IPS-18c (cell line): ENCODE measurements at regions not wholly inside any gene's neighbourhood (a gene's known extent, or its start where the extent isn't known, plus 50 kb on each side); places are given as distances from the start of the nearest gene placed in this dataset.

ENCODE experiments used
- H3K4me3 ChIP-seq: 2 replicates; pipeline ENCODE4 v1.7.0; 2013; ENCODE audit warnings: low read depth, mild to moderate bottlenecking, low read length, moderate library complexity; ENCODE audit not compliant: insufficient read depth
- H3K9me3 ChIP-seq: one replicate; pipeline ENCODE4 v1.6.1; 2013; ENCODE audit warnings: mild to moderate bottlenecking, low read length, moderate library complexity; ENCODE audit not compliant: control insufficient read depth, insufficient read depth

DNA sequence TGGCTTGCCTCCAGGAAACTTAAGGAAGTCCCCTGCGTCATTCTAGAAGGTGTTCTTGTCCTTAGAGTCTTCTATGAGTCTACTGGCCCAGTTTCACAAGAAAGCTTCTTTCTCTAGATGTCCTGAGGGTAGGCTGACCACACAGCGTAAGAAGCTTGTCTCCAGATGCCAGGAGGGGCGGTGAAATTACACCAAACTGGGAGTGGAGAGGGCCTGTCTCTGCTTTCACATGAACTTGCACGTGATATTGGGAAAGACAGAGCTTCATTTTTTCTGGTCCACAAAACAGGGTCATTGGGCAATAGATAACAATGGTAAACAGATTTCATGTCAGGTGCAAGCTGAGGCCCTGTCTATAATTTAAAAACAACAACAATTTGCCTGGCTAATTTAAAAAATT, 85.7 kb upstream of the TBX3 start:
- Histone ChIP-seq H3K4me3 (no peak overlapping the region), H3K9me3 (no peaks in the 10 kb centered on the region)

DNA sequence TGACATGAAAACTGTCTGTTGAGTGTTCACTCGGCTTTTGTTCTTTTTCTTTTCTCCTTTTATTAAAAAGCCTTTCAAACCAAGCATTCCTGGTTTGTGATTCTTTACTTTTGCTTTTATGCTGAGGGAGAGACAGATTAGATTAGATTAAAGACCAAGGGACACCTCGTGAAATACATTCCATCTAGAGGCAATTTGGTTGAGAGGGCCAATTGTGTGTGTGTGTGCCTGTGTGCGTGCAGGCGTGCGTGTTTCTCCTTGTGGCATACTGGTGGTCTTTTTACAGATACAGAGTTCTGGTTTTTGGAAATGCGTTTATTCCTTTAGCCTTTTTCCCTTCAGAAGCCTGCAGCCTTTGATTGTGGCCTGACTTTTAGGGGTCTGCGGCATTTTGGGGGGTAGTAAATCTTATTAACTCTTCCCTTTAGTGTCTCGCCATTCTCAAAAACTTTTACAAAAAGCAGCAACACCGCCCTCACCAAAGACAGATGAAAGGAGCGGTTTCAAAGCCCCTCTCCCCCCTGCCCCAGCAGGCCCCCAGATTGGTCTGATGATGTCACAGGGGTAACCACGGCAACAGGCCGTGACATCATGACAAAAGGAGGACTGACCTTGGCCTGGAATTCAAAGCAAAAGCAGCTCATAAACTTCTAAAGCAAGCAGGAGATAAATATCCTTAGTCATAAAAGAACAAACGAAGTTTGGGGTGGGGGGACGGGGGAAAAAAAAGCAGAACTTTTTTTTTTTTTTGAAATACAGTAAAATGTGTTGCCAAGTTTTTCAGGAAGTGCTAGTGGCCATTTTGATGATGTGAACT, 84.1 kb upstream of the TBX3 start:
- Histone ChIP-seq H3K4me3 (no peak overlapping the region), H3K9me3 (no peaks in the 10 kb centered on the region)

DNA sequence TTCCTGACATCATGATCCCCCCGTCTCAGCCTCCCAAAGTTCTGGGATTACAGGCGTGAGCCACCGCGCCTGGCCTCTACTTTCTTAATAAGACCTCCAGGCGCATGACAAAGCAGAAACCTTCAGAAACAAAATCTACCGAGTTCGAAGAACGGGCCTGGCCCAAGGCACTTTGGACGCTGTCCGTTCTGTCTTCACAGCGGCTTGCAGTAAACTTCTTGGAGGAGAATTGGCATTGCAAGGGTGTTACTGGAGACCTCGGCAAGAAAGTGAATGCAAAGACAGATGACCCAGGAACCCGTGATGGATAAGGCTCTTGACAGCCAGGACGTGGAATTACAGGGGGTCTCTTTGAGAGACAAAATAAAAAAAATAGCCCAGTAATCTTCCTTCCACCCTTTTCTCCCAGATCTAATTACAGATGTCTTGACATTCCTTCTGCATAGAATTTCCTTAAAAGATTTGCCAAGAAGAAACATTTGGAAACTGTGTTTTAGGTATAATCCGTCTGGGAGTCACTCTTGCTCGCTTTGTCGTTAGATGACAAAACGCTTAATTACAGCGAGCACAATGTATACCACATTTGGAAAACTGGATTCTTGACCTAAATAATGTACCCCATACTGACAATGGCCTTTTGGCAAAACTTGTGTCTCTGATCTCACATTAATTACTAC, 83.2 kb upstream of the TBX3 start:
- no peak overlapping the region for H3K4me3 ChIP-seq
- no peaks in the 10 kb centered on the region for H3K9me3 ChIP-seq

DNA sequence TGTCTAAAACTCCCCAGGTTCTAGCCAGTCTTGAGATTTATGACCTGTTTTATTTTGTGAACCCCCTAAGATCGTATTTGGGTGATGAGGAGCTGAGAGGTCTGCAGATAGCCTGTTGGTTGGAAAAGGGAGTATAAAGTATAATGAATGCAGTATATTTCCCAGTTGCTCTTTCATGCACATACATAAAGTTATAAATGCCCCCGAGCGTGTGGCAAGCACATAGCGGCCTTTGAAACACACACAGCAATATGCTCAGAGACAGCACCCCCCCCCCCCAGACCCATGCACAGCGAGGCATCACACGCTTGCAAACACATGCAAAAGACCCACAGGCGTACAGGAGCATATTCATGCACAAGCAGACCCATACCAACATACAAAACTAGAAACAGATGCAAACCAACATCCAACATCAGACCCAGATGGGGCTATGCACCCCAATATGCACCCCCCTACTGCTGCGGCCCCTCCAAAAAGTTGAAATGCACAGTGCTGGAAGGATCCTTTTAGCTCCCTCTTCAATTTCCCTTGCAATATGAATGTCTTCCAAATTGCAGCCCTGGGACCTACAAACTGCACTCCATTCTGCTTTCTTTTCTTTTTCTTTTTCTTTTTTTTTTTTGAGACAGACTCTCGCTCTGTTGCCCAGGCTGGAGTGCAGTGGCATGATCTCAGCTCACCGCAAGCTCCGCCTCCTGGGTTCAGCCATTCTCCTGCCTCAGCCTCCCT, 82.2 kb upstream of the TBX3 start:
- no peaks in the 10 kb centered on the region for H3K9me3 ChIP-seq
- H3K4me3 ChIP-seq: no peak overlapping the region

DNA sequence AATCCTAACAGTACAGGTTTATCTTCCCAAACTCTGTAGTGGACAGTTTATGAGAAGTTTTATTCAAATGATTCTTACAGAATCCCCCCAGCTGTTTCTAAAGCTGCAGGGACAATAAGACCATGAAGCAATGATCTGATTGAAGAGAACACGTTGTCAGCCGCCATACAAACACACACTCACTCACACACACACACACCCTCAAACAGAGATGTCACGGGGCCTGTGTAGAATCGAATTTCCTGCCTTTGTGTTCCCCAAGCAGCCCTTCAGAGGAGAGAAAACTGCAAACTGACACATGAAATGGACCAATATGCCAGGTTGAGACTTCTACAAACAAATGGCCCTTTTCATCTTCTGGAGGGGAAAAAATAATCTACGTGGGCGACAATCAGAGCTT, 80.5 kb upstream of the TBX3 start:
- Histone ChIP-seq H3K4me3 (no peak overlapping the region), H3K9me3 (no peaks in the 10 kb centered on the region)

DNA sequence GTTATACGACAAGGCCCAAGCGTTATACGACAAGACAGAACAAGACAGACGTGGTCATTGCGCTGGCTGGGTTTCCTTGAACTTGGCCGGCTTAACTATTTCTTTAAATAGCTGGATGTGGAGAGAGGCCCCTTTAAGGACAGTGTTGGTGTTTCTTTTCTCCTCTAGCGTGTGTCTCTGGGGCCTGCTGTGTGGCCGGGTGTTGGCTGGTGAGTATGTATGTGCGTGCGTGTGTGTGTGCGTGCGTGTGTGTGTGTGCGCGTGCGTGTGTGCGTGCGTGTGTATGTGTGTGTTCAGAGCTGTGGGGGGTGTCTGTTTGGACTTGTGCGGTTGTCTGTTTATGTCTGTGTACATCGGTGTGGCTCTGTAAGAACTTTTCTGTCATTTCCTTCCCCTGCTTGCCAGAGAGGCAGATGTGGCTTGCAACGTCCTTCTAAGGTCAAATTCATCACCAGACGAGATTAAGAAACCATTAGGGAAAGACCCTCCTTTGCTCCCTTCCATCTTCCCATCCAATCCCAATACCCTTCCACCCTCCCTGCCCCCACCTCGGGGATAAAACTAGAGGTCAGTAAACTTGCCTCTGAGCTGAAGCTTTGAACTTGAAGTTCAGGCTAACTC, 78.6 kb upstream of the TBX3 start:
- Histone ChIP-seq H3K4me3 (no peak overlapping the region), H3K9me3 (no peaks in the 10 kb centered on the region)

DNA sequence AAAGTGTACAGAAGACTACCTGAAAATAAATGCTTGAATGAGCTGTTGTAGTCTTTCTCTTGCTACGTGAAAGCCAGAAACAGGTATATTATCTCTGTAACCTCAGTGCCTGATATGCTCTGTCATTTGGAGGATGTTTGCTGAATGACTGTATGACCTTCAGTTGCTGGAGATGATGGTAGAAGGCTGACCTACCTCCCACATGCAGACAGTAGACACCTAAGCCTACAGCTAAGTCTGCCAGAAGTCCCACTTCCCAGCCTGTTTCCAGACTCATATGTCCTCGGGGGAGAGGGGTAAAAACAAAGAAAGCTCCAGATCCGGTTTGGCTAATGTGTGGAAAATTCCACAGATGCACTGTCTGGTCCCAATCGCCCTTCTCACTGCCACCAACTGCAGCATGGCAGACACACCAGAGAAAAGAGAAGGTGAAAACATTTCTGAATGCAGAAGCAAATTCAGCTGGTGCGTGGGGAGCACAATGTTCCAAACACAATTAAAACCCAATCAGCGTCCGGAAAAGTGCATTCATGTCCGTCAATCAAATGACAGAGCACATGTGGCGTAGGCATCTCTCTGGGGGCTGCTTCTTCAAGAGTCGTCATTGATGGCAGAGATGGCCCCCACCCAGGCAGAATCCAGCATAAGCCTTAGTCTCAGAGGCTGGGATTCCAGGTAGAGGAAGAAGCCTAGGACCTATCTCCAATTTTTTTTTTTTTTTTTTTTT, 76.3 kb upstream of the TBX3 start:
- Histone ChIP-seq H3K9me3 (no peaks in the 10 kb centered on the region), H3K4me3 (no peak overlapping the region)

DNA sequence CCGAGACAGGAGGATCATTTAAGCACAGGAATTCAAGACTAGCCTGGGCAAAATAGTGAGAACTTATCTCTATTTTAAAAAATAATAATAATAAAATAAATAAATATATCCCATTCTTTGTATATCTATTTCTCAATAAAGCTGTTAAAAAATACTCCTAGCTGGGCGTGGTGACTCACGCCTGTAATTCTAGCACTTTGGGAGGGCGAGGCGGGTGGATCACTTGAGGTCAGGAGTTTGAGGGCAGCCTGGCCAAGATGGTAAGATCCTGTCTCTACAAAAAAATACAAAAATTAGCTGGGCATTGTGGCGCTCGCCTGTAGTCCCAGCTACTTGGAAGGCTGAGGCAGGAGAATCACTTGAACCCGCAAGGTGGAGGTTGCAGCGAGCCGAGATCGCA, 75.7 kb upstream of the TBX3 start:
- H3K9me3 ChIP-seq: no peaks in the 10 kb centered on the region
- no peak overlapping the region for H3K4me3 ChIP-seq

DNA sequence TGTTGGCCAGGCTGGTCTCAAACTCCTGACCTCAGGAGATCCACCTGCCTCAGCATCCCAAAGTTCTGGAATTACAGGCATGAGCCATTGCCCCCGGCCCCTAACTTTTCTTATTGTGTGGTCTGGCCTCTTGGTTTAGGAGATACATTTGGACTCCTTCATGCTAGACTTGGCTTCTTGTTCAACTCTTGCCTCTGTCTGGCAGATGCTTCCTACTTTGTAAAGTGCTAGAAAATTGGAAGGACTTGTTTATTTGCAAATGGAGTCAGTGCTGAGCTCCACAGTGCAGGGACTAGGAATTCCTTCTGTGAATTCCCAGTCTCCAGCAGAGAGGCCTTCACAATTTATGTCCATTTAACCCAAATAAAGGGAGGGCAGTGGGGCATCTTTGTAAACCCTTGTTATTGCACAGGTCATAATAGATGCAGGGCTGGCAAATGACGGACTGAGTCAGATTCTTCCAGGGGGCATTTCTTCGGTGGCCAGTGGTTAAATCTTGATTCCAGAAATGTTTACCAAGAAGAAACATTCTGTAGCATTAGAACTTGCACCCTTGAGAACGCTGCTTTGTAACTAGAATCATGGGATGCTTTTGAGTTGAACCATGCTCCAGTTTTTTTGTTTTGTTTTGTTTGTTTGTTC, 73.8 kb upstream of the TBX3 start:
- H3K4me3 ChIP-seq: no peak overlapping the region

DNA sequence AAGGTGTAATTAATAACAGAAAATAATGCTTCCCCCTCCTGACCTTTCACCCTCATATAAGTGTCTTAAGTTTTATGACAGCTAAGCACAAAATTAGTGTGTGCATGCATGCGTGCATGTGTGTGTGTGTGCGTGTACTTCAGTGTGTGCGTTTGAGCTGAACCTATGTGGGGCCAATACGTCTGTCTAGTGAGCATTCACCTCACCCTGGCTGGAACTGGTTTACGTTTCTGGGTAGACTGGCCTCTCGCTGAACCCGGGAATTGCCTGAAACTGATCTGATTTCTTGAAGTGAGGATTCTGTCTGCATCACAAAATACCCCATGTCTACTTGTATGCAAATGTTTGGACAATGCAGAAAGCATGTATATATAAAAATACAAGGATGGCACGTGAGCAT, 68.2 kb upstream of the TBX3 start:
- Histone ChIP-seq H3K4me3 (no peak overlapping the region), H3K9me3 (no peaks in the 10 kb centered on the region)

More for the DNA sequence above, 73.8 kb upstream of the TBX3 start:
- H3K9me3 ChIP-seq: no peaks in the 10 kb centered on the region

DNA sequence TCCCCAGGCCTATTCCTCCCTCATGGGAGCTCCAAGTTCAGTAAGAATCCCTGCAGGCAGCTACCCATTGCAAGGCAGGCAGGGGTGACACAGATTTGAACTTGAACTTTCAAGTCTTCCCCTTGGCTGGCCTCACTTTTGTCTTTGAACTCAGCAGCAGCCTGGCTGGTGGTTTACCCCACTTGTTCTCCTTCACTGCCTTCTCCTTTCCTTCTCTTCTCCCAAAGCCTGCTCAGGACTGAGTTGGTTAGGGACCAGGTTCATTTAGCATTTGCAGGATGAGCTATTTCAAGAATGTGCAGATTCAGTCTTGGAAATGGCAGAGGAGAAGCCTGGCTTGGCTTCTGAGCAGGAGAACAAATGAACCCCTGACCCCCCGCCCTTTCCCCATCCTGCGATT, 67.7 kb upstream of the TBX3 start:
- no peak overlapping the region for H3K4me3 ChIP-seq
- no peaks in the 10 kb centered on the region for H3K9me3 ChIP-seq

DNA sequence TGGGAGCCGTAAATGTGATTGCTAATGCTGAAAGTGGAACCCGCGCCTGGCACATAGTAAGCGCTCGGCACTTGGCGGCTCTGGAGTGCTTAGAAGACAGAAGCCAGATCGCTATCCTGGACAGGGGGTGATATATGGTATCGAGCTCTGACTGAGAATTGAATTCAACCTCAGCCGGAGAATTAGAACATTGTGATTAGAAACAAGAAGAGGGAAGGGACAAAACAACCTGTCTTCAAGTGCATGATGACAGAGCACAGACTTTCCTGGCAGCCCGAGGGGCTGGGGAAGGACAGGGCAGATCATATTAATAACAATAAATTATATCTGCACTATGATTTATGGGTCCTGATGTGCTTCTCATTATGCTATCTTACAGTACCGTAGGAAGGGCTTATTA, 66.9 kb upstream of the TBX3 start:
- Histone ChIP-seq H3K9me3 (no peaks in the 10 kb centered on the region), H3K4me3 (no peak overlapping the region)

DNA sequence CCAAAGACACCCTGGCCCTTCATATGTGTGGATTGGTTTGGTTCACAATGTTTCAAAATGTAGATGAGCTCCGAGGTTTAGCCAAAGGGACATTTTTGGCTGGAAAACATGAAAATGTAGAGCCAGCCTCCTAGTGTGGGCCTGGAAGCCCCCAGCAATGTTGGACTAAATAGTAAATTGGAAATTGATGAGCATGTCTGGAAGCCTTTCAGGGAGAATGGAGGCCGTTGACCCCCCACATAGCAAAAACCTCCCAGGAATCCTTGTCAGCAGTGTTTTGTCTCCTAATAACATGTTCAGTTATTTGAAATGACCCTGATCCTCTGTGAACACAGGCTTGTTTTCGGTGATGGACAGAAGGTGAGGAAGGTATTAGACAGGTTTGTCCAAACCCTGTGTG, 65.1 kb upstream of the TBX3 start:
- Histone ChIP-seq H3K9me3 (no peaks in the 10 kb centered on the region), H3K4me3 (no peak overlapping the region)

DNA sequence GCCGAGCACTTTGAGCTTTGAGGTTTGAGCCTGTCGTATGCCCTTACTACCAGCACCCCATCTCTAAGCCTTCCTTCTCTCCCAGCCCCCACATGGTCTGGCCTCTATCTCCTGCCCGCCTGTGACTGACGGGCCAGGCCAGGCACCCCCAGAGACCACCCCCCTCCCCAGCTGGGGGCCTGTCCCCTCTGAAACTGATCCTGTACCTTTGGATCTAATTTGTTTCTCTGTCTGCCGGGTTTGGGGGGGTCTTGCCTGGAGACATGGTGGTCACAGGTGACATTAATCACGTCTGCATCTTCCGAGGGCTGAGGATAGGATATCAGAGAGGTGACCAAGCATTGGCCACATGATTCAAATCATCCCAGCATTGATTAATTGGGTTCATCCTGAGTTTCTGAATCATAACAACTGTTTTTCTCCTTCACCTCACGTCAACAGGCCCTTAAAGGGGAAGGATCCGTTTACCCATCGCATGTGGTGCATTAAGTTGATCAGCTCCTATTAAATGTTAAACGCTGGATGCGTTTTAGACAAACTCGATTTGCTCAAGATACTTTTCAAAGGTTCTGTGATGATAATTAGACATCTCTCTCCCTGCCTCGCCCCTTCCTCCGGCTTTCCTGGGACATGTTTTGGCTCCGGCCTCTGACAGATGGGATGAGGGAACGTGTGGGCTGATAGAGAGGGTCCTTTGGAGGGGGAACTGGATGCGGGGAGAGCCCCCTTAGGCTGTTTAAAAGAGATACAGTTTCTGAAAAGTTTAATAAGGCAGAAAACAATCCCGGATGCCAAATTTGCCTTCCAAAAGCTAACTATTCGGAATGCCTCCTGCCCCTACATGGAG, 63.3 kb upstream of the TBX3 start:
- no peak overlapping the region for H3K4me3 ChIP-seq
- no peaks in the 10 kb centered on the region for H3K9me3 ChIP-seq

DNA sequence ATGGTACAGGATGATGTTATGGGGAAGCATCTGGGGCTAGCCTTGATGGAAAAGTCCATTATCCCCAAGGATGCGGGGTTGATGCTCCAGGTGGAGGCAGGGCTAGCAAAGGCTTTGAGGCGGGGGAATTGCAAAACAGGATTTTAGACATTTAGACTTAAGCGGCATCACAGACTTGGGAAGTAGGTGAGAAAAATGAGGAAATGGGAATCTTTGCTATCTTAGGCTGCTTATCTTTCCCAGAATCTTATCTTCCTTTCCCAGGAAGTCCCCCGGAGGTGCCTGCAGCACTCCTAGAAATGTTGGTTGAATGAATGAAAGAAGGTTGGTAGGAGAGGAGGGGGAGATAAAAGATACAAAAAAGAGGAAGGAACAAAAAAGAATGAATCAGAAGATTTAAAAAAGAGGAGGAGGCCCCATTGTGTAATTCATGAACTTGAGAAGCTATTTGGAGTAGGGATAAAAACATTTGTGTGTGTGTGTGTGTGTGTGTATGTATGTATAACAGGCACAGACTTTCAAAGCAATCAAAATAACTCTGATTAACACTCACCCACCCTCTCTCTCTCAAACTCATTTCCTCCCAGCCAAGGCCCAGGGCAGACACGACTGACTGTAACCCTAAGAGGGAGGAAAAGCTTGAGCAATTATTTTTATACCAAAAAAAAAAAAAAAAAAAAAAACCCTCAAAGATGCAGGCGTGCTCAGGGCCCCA, 62.5 kb upstream of the TBX3 start:
- Histone ChIP-seq H3K4me3 (no peak overlapping the region), H3K9me3 (no peaks in the 10 kb centered on the region)
